ENCODE measurements at regions not wholly inside any gene's neighbourhood (a gene's known extent, or its start where the extent isn't known, plus 50 kb on each side); places are given as distances from the start of the nearest gene placed in this dataset.

GRCh38 chr22:48574776-48575617, 1252.7 kb downstream of the BRD1 start:
- TF ChIP-seq, protein P1, sequence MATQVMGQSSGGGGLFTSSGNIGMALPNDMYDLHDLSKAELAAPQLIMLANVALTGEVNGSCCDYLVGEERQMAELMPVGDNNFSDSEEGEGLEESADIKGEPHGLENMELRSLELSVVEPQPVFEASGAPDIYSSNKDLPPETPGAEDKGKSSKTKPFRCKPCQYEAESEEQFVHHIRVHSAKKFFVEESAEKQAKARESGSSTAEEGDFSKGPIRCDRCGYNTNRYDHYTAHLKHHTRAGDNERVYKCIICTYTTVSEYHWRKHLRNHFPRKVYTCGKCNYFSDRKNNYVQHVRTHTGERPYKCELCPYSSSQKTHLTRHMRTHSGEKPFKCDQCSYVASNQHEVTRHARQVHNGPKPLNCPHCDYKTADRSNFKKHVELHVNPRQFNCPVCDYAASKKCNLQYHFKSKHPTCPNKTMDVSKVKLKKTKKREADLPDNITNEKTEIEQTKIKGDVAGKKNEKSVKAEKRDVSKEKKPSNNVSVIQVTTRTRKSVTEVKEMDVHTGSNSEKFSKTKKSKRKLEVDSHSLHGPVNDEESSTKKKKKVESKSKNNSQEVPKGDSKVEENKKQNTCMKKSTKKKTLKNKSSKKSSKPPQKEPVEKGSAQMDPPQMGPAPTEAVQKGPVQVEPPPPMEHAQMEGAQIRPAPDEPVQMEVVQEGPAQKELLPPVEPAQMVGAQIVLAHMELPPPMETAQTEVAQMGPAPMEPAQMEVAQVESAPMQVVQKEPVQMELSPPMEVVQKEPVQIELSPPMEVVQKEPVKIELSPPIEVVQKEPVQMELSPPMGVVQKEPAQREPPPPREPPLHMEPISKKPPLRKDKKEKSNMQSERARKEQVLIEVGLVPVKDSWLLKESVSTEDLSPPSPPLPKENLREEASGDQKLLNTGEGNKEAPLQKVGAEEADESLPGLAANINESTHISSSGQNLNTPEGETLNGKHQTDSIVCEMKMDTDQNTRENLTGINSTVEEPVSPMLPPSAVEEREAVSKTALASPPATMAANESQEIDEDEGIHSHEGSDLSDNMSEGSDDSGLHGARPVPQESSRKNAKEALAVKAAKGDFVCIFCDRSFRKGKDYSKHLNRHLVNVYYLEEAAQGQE (tag by site-specific recombination; IDR thresholded peaks at IDR 0.05) = no peak
- TF ChIP-seq, protein P2, sequence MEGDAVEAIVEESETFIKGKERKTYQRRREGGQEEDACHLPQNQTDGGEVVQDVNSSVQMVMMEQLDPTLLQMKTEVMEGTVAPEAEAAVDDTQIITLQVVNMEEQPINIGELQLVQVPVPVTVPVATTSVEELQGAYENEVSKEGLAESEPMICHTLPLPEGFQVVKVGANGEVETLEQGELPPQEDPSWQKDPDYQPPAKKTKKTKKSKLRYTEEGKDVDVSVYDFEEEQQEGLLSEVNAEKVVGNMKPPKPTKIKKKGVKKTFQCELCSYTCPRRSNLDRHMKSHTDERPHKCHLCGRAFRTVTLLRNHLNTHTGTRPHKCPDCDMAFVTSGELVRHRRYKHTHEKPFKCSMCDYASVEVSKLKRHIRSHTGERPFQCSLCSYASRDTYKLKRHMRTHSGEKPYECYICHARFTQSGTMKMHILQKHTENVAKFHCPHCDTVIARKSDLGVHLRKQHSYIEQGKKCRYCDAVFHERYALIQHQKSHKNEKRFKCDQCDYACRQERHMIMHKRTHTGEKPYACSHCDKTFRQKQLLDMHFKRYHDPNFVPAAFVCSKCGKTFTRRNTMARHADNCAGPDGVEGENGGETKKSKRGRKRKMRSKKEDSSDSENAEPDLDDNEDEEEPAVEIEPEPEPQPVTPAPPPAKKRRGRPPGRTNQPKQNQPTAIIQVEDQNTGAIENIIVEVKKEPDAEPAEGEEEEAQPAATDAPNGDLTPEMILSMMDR (tag by site-specific recombination; IDR thresholded peaks at IDR 0.05) = no peak
- TF ChIP-seq, protein P3, sequence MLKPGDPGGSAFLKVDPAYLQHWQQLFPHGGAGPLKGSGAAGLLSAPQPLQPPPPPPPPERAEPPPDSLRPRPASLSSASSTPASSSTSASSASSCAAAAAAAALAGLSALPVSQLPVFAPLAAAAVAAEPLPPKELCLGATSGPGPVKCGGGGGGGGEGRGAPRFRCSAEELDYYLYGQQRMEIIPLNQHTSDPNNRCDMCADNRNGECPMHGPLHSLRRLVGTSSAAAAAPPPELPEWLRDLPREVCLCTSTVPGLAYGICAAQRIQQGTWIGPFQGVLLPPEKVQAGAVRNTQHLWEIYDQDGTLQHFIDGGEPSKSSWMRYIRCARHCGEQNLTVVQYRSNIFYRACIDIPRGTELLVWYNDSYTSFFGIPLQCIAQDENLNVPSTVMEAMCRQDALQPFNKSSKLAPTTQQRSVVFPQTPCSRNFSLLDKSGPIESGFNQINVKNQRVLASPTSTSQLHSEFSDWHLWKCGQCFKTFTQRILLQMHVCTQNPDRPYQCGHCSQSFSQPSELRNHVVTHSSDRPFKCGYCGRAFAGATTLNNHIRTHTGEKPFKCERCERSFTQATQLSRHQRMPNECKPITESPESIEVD (tag by site-specific recombination; IDR thresholded peaks at IDR 0.05) = no peak
- TF ChIP-seq INSM2 (tag by site-specific recombination; IDR thresholded peaks at IDR 0.05) (no peak), KLF16 (tag by site-specific recombination; IDR thresholded peaks at IDR 0.05) (no peak), ZNF121 (tag by site-specific recombination; IDR thresholded peaks at IDR 0.05) (no peak), ZBTB1 (tag by site-specific recombination; IDR thresholded peaks at IDR 0.05) (no peak), RBAK (tag by site-specific recombination; IDR thresholded peaks at IDR 0.05) (no peak), ZNF76 (tag by site-specific recombination; IDR thresholded peaks at IDR 0.05; ENCODE audit: borderline replicate concordance, low read depth) (no peak), YY1 (tag by site-specific recombination; IDR thresholded peaks at IDR 0.05) (no peak)
